ENCODE measurements at regions not wholly inside any gene's neighbourhood (a gene's known extent, or its start where the extent isn't known, plus 50 kb on each side); places are given as distances from the start of the nearest gene placed in this dataset.

GRCh38 chr12:77540097-77540496 is 290.6 kb upstream of the NAV3 start:
- peaks cover 4% of the 10 kb centered on the region for H3K9me3 ChIP-seq (ENCODE audit: insufficient read depth, low read length)
- H3K4me1 ChIP-seq (ENCODE audit: insufficient read depth, insufficient read length), result no peaks in the 10 kb centered on the region
- TF ChIP-seq SUZ12 (IDR thresholded peaks at IDR 0.05; ENCODE audit: extremely low read depth, insufficient read depth, insufficient read length) (no peak), ZNF274 (IDR thresholded peaks at IDR 0.05; ENCODE audit: low read depth, low read length) (no peak), YY1 (IDR thresholded peaks at IDR 0.05; ENCODE audit: insufficient read depth, insufficient read length) (no peak)
- no peak overlapping the region for H3K9ac ChIP-seq (ENCODE audit: insufficient read length, low read depth)
- H3K27me3 ChIP-seq (ENCODE audit: insufficient read depth, insufficient read length), result no peaks in the 10 kb centered on the region
- no peaks in the 10 kb centered on the region for H3K36me3 ChIP-seq (ENCODE audit: insufficient read depth, insufficient read length, low read length)
- no peak overlapping the region for H3K4me3 ChIP-seq (ENCODE audit: insufficient read length, low read depth)
- no peak for DNase-seq (ENCODE audit: low read depth, low spot score)

- H3K4me3 ChIP-seq (ENCODE audit: insufficient read length, low read depth), result no peak overlapping the region
- H3K9me3 ChIP-seq (ENCODE audit: insufficient read depth, low read length), result no peaks in the 10 kb centered on the region
- TF ChIP-seq YY1 (IDR thresholded peaks at IDR 0.05; ENCODE audit: insufficient read depth, insufficient read length), result no peak
- no peak for TF ChIP-seq SUZ12 (IDR thresholded peaks at IDR 0.05; ENCODE audit: extremely low read depth, insufficient read depth, insufficient read length)
- no peak for TF ChIP-seq ZNF274 (IDR thresholded peaks at IDR 0.05; ENCODE audit: low read depth, low read length)
- no peak for DNase-seq (ENCODE audit: low read depth, low spot score)
- H3K27me3 ChIP-seq (ENCODE audit: insufficient read depth, insufficient read length), result no peaks in the 10 kb centered on the region
- no peak overlapping the region for H3K9ac ChIP-seq (ENCODE audit: insufficient read length, low read depth)
- no peaks in the 10 kb centered on the region for H3K4me1 ChIP-seq (ENCODE audit: insufficient read depth, insufficient read length)
- H3K36me3 ChIP-seq (ENCODE audit: insufficient read depth, insufficient read length, low read length), result no peaks in the 10 kb centered on the region
Measured at GRCh38 chr12:77537663-77538062, 293.0 kb upstream of the NAV3 start.

- H3K36me3 ChIP-seq (ENCODE audit: insufficient read depth, insufficient read length, low read length), result no peaks in the 10 kb centered on the region
- no peak overlapping the region for H3K9ac ChIP-seq (ENCODE audit: insufficient read length, low read depth)
- H3K9me3 ChIP-seq (ENCODE audit: insufficient read depth, low read length), result no peaks in the 10 kb centered on the region
- H3K4me1 ChIP-seq (ENCODE audit: insufficient read depth, insufficient read length), result no peaks in the 10 kb centered on the region
- no peaks in the 10 kb centered on the region for H3K27me3 ChIP-seq (ENCODE audit: insufficient read depth, insufficient read length)
- no peak for DNase-seq (ENCODE audit: low read depth, low spot score)
- no peak overlapping the region for H3K4me3 ChIP-seq (ENCODE audit: insufficient read length, low read depth)
- TF ChIP-seq SUZ12 (IDR thresholded peaks at IDR 0.05; ENCODE audit: extremely low read depth, insufficient read depth, insufficient read length) (no peak), ZNF274 (IDR thresholded peaks at IDR 0.05; ENCODE audit: low read depth, low read length) (no peak), YY1 (IDR thresholded peaks at IDR 0.05; ENCODE audit: insufficient read depth, insufficient read length) (no peak)
Measured at GRCh38 chr12:77535734-77536133, 295.0 kb upstream of the NAV3 start.

- no peaks in the 10 kb centered on the region for H3K4me1 ChIP-seq (ENCODE audit: insufficient read depth, insufficient read length)
- no peak for TF ChIP-seq SUZ12 (IDR thresholded peaks at IDR 0.05; ENCODE audit: extremely low read depth, insufficient read depth, insufficient read length)
- no peak for TF ChIP-seq ZNF274 (IDR thresholded peaks at IDR 0.05; ENCODE audit: low read depth, low read length)
- TF ChIP-seq YY1 (IDR thresholded peaks at IDR 0.05; ENCODE audit: insufficient read depth, insufficient read length), result no peak
- no peak overlapping the region for H3K4me3 ChIP-seq (ENCODE audit: insufficient read length, low read depth)
- H3K27me3 ChIP-seq (ENCODE audit: insufficient read depth, insufficient read length), result no peaks in the 10 kb centered on the region
- no peak for DNase-seq (ENCODE audit: low read depth, low spot score)
- no peak overlapping the region for H3K9ac ChIP-seq (ENCODE audit: insufficient read length, low read depth)
- H3K9me3 ChIP-seq (ENCODE audit: insufficient read depth, low read length), result no peaks in the 10 kb centered on the region
- H3K36me3 ChIP-seq (ENCODE audit: insufficient read depth, insufficient read length, low read length), result no peaks in the 10 kb centered on the region
Measured at GRCh38 chr12:77531912-77532311, 298.8 kb upstream of the NAV3 start.

- H3K9ac ChIP-seq (ENCODE audit: insufficient read length, low read depth), result no peak overlapping the region
- H3K27me3 ChIP-seq (ENCODE audit: insufficient read depth, insufficient read length), result no peaks in the 10 kb centered on the region
- no peaks in the 10 kb centered on the region for H3K4me1 ChIP-seq (ENCODE audit: insufficient read depth, insufficient read length)
- TF ChIP-seq ZNF274 (IDR thresholded peaks at IDR 0.05; ENCODE audit: low read depth, low read length) (no peak), SUZ12 (IDR thresholded peaks at IDR 0.05; ENCODE audit: extremely low read depth, insufficient read depth, insufficient read length) (no peak), YY1 (IDR thresholded peaks at IDR 0.05; ENCODE audit: insufficient read depth, insufficient read length) (no peak)
- H3K9me3 ChIP-seq (ENCODE audit: insufficient read depth, low read length), result no peaks in the 10 kb centered on the region
- H3K36me3 ChIP-seq (ENCODE audit: insufficient read depth, insufficient read length, low read length), result no peaks in the 10 kb centered on the region
- H3K4me3 ChIP-seq (ENCODE audit: insufficient read length, low read depth), result no peak overlapping the region
- no peak for DNase-seq (ENCODE audit: low read depth, low spot score)
Measured at GRCh38 chr12:77522247-77522646, 308.4 kb upstream of the NAV3 start.

- TF ChIP-seq YY1 (IDR thresholded peaks at IDR 0.05; ENCODE audit: insufficient read depth, insufficient read length) (no peak), ZNF274 (IDR thresholded peaks at IDR 0.05; ENCODE audit: low read depth, low read length) (no peak), SUZ12 (IDR thresholded peaks at IDR 0.05; ENCODE audit: extremely low read depth, insufficient read depth, insufficient read length) (no peak)
- Histone ChIP-seq H3K9ac (ENCODE audit: insufficient read length, low read depth) (no peak overlapping the region), H3K4me1 (ENCODE audit: insufficient read depth, insufficient read length) (no peaks in the 10 kb centered on the region), H3K4me3 (ENCODE audit: insufficient read length, low read depth) (no peak overlapping the region), H3K36me3 (ENCODE audit: insufficient read depth, insufficient read length, low read length) (no peaks in the 10 kb centered on the region), H3K27me3 (ENCODE audit: insufficient read depth, insufficient read length) (no peaks in the 10 kb centered on the region), H3K9me3 (ENCODE audit: insufficient read depth, low read length) (no peaks in the 10 kb centered on the region)
- DNase-seq (ENCODE audit: low read depth, low spot score), result no peak
Measured at GRCh38 chr12:77521508-77522115, 309.1 kb upstream of the NAV3 start.

GRCh38 chr12:77514511-77514910 is 316.2 kb upstream of the NAV3 start:
- no peak for DNase-seq (ENCODE audit: low read depth, low spot score)
- Histone ChIP-seq H3K36me3 (ENCODE audit: insufficient read depth, insufficient read length, low read length) (no peaks in the 10 kb centered on the region), H3K9me3 (ENCODE audit: insufficient read depth, low read length) (no peaks in the 10 kb centered on the region), H3K4me1 (ENCODE audit: insufficient read depth, insufficient read length) (no peaks in the 10 kb centered on the region), H3K27me3 (ENCODE audit: insufficient read depth, insufficient read length) (no peaks in the 10 kb centered on the region), H3K4me3 (ENCODE audit: insufficient read length, low read depth) (no peak overlapping the region), H3K9ac (ENCODE audit: insufficient read length, low read depth) (no peak overlapping the region)
- TF ChIP-seq ZNF274 (IDR thresholded peaks at IDR 0.05; ENCODE audit: low read depth, low read length), result no peak
- no peak for TF ChIP-seq YY1 (IDR thresholded peaks at IDR 0.05; ENCODE audit: insufficient read depth, insufficient read length)
- TF ChIP-seq SUZ12 (IDR thresholded peaks at IDR 0.05; ENCODE audit: extremely low read depth, insufficient read depth, insufficient read length), result no peak

Measured in NT2/D1 (cell line).